HL-60 (cell line): ENCODE measurements at regions not wholly inside any gene's neighbourhood (a gene's known extent, or its start where the extent isn't known, plus 50 kb on each side); places are given as distances from the start of the nearest gene placed in this dataset.

Source experiments
- CTCF ChIP-seq: IDR thresholded peaks from one replicate; pipeline ENCODE4 v1.5.1; 2011; ENCODE audit warnings: low read length, control low read depth, inconsistent platforms; ENCODE audit not compliant: insufficient read depth
- POLR2AphosphoS5 ChIP-seq: IDR thresholded peaks from 2 replicates; pipeline ENCODE4 v1.6.1; 2012; ENCODE audit warnings: low read depth

DNA sequence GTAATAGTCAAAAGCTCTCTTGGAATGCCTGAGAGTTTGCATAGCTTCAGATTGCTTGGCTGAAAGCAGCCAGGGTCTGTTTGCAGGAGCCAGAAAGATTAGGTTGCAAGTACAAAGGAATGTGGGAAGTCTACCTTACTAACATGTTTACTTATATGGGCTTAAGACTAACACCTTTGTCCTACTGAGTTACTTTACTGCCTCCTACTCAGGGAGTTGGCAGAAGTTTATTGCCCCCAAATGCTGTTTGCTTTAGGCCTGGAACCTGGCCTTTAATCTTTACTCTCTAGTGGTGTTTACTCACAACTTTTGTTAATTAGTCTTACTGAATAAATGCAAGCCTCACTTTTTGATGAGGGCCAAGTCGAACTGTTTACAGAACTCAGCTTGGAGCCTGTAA is 219.4 kb upstream of the ZC4H2 start:
- TF ChIP-seq CTCF (no peak), POLR2AphosphoS5 (no peak)
